HL-60 (cell line): ENCODE measurements at regions not wholly inside any gene's neighbourhood (a gene's known extent, or its start where the extent isn't known, plus 50 kb on each side); places are given as distances from the start of the nearest gene placed in this dataset.

ENCODE experiments used
- DNase-seq, 2 experiments: peaks; one replicate each; pipeline ENCODE4 v3.0.0-alpha.2; 2010 to 2020; ENCODE audit warnings: low read depth in 1 of 2, low spot score in 1 of 2
- H3K27ac ChIP-seq: fragments of 250-450 bp; sonication (Bioruptor Pico); replicated peaks from 2 replicates; pipeline ENCODE4 v1.5.1; 2020; ENCODE audit warnings: mild to moderate bottlenecking, moderate library complexity
- H3K27me3 ChIP-seq: fragments of 250-450 bp; sonication (Bioruptor Pico); 2 replicates; pipeline ENCODE4 v1.5.1; 2021; ENCODE audit warnings: mild to moderate bottlenecking, moderate library complexity; ENCODE audit not compliant: insufficient read depth, poor library complexity, severe bottlenecking
- H3K4me3 ChIP-seq: replicated peaks from 2 replicates; pipeline ENCODE4 v1.5.1; 2011; ENCODE audit warnings: mild to moderate bottlenecking, control low read depth, low read length; ENCODE audit not compliant: insufficient read depth
- GABPA ChIP-seq: IDR thresholded peaks from 2 replicates; pipeline ENCODE4 v1.6.1; 2012; ENCODE audit warnings: low read depth
- POLR2AphosphoS5 ChIP-seq: IDR thresholded peaks from 2 replicates; pipeline ENCODE4 v1.6.1; 2012; ENCODE audit warnings: low read depth
- REST ChIP-seq: IDR thresholded peaks from 2 replicates; pipeline ENCODE4 v1.6.1; 2012; ENCODE audit warnings: low read depth; ENCODE audit not compliant: insufficient replicate concordance
- SPI1 ChIP-seq: IDR thresholded peaks from 2 replicates; pipeline ENCODE4 v1.6.1; 2012; ENCODE audit warnings: low read depth, mild to moderate bottlenecking, borderline replicate concordance
- TF ChIP-seq, protein P1 (sequence below): IDR thresholded peaks from one replicate; pipeline ENCODE4 v1.5.1; 2011; ENCODE audit warnings: low read length, control low read depth, inconsistent platforms; ENCODE audit not compliant: insufficient read depth

DNA sequence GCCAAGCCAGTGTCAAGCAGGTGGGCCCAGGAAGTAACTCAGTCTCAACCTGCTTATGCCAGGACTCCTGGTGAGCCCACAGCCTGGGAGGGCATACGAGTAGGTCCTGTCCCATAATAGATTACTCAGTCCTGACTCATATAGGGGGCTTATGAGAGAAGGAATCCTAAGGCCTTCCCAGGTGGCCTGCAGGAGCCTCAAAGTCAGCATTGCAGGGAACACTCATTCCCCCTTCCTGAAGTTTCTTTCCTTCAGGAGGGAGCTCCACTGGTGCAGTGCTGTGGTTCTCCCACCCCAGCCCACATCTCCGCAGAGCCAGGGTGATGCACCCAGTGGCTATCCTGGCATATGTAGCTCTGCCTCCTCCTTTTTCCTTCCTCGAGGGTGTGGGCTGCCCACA lies 137.3 kb downstream of the ZIC5 start:
- no peaks in the 10 kb centered on the region for H3K27me3 ChIP-seq
- no peak for DNase-seq
- TF ChIP-seq, protein P1, sequence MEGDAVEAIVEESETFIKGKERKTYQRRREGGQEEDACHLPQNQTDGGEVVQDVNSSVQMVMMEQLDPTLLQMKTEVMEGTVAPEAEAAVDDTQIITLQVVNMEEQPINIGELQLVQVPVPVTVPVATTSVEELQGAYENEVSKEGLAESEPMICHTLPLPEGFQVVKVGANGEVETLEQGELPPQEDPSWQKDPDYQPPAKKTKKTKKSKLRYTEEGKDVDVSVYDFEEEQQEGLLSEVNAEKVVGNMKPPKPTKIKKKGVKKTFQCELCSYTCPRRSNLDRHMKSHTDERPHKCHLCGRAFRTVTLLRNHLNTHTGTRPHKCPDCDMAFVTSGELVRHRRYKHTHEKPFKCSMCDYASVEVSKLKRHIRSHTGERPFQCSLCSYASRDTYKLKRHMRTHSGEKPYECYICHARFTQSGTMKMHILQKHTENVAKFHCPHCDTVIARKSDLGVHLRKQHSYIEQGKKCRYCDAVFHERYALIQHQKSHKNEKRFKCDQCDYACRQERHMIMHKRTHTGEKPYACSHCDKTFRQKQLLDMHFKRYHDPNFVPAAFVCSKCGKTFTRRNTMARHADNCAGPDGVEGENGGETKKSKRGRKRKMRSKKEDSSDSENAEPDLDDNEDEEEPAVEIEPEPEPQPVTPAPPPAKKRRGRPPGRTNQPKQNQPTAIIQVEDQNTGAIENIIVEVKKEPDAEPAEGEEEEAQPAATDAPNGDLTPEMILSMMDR: no peak
- TF ChIP-seq REST: no peak
- no peak for TF ChIP-seq GABPA
- TF ChIP-seq SPI1: no peak
- TF ChIP-seq POLR2AphosphoS5: no peak
- H3K4me3 ChIP-seq: no peak overlapping the region
- H3K27ac ChIP-seq: no peak overlapping the region

DNA sequence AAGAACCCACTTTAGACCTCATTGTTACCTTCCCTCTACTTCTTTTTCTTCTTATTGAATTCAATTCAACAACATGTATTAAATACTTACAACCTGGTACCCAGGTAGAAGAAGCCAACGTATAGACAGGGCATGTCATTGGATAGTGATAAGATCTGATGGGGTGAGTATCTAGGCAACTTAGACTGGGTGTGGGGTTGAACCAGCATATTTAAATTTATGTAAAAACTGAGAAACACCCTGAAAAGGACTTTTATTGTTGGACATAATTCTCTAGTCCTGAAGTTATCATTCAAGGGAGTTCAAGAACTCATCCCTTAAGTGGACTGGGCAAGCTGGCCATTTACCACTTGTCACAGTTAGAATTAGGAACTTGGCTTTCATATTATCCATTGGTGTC lies 139.2 kb downstream of the ZIC5 start:
- Histone ChIP-seq H3K27me3 (no peaks in the 10 kb centered on the region), H3K4me3 (no peak overlapping the region), H3K27ac (no peak overlapping the region)
- DNase-seq: no peak
- TF ChIP-seq, protein P1: no peak
- TF ChIP-seq SPI1: no peak
- no peak for TF ChIP-seq REST
- TF ChIP-seq GABPA: no peak
- TF ChIP-seq POLR2AphosphoS5: no peak

DNA sequence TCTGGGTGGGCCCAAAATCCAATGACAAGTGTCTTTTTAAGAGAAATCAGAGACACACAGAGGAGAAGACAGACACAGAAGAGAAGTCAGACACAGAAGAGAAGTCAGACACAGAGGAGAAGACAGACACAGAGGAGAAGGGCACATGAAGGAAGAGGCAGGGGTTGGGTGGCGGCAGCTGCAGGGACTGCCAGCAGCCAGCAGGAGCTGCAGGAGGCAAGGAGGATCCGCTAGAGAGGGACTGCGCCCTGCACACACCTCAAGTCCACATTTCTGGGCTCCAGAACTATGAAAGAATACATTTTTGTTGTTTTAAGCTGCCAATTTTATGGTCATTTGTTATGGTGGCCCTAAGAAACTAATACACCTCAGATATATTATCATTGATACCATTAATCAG lies 140.6 kb downstream of the ZIC5 start:
- H3K4me3 ChIP-seq: no peak overlapping the region
- TF ChIP-seq SPI1 (no peak), POLR2AphosphoS5 (no peak), GABPA (no peak), REST (no peak)
- TF ChIP-seq, protein P1: no peak
- H3K27me3 ChIP-seq: no peaks in the 10 kb centered on the region
- no peak for DNase-seq
- H3K27ac ChIP-seq: no peak overlapping the region
